ENCODE measurements at regions not wholly inside any gene's neighbourhood (a gene's known extent, or its start where the extent isn't known, plus 50 kb on each side); places are given as distances from the start of the nearest gene placed in this dataset.

GRCh38 chr10:4329225-4329624 is 496.8 kb upstream of the AKR1E2 start:
- TF ChIP-seq CTCF (optimal IDR thresholded peaks at IDR 0.05 in 1 of 3, IDR thresholded peaks at IDR 0.05 in 1 of 3, conservative IDR thresholded peaks at IDR 0.05 in 1 of 3; ENCODE audit: extremely low read depth in 1 of 3, insufficient read depth in 2 of 3, low read length in 3 of 3) (no peak), EZH2 (IDR thresholded peaks at IDR 0.05; ENCODE audit: low read length) (no peak)

Data from keratinocyte (primary cell).